Ureter (tissue), 1 donor: ENCODE measurements at regions not wholly inside any gene's neighbourhood (a gene's known extent, or its start where the extent isn't known, plus 50 kb on each side); places are given as distances from the start of the nearest gene placed in this dataset.

Source experiments
- DNase-seq: peaks from one replicate; pipeline ENCODE4 v3.0.0-alpha.2; 2020; ENCODE audit warnings: low spot score
- donor health status: DM: yes; HTN: yes; CAD: no.

- no peak for DNase-seq
Observed at GRCh38 chr10:59595593-59595992, 114.1 kb downstream of the SLC16A9 start.

GRCh38 chr10:59593768-59594167, 115.9 kb downstream of the SLC16A9 start:
- DNase-seq = no peak

- DNase-seq = no peak
Observed at GRCh38 chr10:59589796-59590195, 119.9 kb downstream of the SLC16A9 start.

GRCh38 chr10:59588791-59589190, 120.9 kb downstream of the SLC16A9 start:
- no peak for DNase-seq

GRCh38 chr10:59587756-59588140, 121.9 kb downstream of the SLC16A9 start:
- no peak for DNase-seq

GRCh38 chr10:59587083-59587755, 122.4 kb downstream of the SLC16A9 start:
- no peak for DNase-seq

GRCh38 chr10:59586407-59586891, 123.2 kb downstream of the SLC16A9 start:
- no peak for DNase-seq

GRCh38 chr10:59585046-59585700, 124.5 kb downstream of the SLC16A9 start:
- no peak for DNase-seq

- DNase-seq = no peak
Observed at GRCh38 chr10:59582780-59583179, 126.9 kb downstream of the SLC16A9 start.

- no peak for DNase-seq
Observed at GRCh38 chr10:59582058-59582457, 127.6 kb downstream of the SLC16A9 start.

- DNase-seq = no peak
Observed at GRCh38 chr10:59580026-59580863, 129.4 kb downstream of the SLC16A9 start.

GRCh38 chr10:59578741-59579140, 130.9 kb downstream of the SLC16A9 start:
- no peak for DNase-seq

- DNase-seq = no peak
Observed at GRCh38 chr10:59577984-59578383, 131.7 kb downstream of the SLC16A9 start.

- DNase-seq = no peak
Observed at GRCh38 chr10:59575269-59575668, 134.4 kb downstream of the SLC16A9 start.

GRCh38 chr10:59563531-59563930, 146.1 kb downstream of the SLC16A9 start:
- no peak for DNase-seq

- DNase-seq = no peak
Observed at GRCh38 chr10:59562126-59562525, 147.5 kb downstream of the SLC16A9 start.

- no peak for DNase-seq
Observed at GRCh38 chr10:59561477-59562121, 148.1 kb downstream of the SLC16A9 start.

GRCh38 chr10:59560990-59561389, 148.7 kb downstream of the SLC16A9 start:
- DNase-seq = no peak

- DNase-seq = no peak
Observed at GRCh38 chr10:59560161-59560560, 149.5 kb downstream of the SLC16A9 start.

GRCh38 chr10:59558066-59558465, 151.6 kb downstream of the SLC16A9 start:
- DNase-seq = no peak

- no peak for DNase-seq
Observed at GRCh38 chr10:59557642-59558041, 152.0 kb downstream of the SLC16A9 start.

GRCh38 chr10:59557052-59557451, 152.6 kb downstream of the SLC16A9 start:
- DNase-seq = no peak
